ENCODE measurements at regions not wholly inside any gene's neighbourhood (a gene's known extent, or its start where the extent isn't known, plus 50 kb on each side); places are given as distances from the start of the nearest gene placed in this dataset.
A peak's percentile ranks its signal among the peaks of the same experiment; 100 is the strongest.
"Not testable (repeated sequence)": the region's sequence is repeated elsewhere in the genome, so short reads cannot be mapped to it uniquely, and the experiment has no call there.

GRCh38 chr6:145099713-145100112, 635.6 kb downstream of the EPM2A start:
- ATAC-seq (ENCODE audit: low read depth in 2 of 2) (no peak), DNase-seq (no peak)
- H3K27ac Mint-ChIP-seq: no peak overlapping the region
- H3K36me3 Mint-ChIP-seq: no peaks in the 10 kb centered on the region
- no peak overlapping the region for H3K4me3 Mint-ChIP-seq
- peaks cover 0 to 4% (median 0%) of the 10 kb centered on the region in 3 donors for H3K27me3 Mint-ChIP-seq
- H3K4me1 Mint-ChIP-seq: no peaks in the 10 kb centered on the region
- H3K9me3 Mint-ChIP-seq: peaks cover 5 to 35% (median 16%) of the 10 kb centered on the region in 7 donors

DNA sequence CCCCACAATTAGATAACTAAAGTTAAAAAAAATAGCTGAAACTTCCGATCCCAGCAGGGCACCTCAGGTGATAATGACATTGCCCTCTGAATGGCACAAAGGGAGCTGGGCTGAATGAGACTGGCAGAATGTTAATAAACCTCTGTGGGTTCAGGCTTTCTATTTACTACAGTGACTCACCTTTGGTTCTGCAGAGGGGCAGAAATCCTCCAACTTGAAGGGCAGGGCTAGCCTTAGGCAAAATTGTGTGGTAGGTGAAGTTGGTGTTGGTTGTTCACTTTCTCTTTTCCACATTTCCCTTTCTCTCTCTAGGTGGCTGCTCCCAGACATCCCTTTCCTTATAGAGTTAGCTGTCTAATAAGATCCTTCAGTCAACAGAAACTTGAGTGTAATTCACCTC, 625.2 kb downstream of the EPM2A start:
- H3K4me3 Mint-ChIP-seq: no peak overlapping the region
- no peaks in the 10 kb centered on the region for H3K4me1 Mint-ChIP-seq
- no peak overlapping the region for H3K27ac Mint-ChIP-seq
- peaks cover 0 to 8% (median 0%) of the 10 kb centered on the region in 7 donors for H3K9me3 Mint-ChIP-seq
- no peaks in the 10 kb centered on the region for H3K36me3 Mint-ChIP-seq
- ATAC-seq (ENCODE audit: low read depth in 2 of 2) (no peak), DNase-seq (no peak)
- H3K27me3 Mint-ChIP-seq: peaks cover 5 to 23% (median 12%) of the 10 kb centered on the region in 3 donors

DNA sequence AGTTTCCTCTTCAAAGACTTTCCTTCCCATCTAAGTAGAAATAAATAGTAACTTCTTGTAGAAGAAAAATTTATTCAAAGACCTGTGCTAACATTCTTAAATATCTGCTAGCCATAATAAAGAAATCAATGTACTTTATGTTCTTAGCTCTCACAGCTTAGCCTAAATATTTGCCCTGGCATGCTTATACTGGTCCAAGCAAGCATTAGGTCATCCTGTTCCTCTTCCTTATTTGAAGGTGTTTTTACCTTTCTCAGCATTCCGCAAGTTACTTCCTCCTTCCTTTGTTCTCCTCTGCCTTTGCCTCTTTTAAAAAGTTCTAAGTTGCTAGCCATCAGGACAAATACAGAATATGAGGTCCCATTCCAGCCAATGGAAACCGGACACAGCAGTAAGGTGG, 623.9 kb downstream of the EPM2A start:
- H3K36me3 Mint-ChIP-seq; H3K4me1 Mint-ChIP-seq; DNase-seq; H3K9me3 Mint-ChIP-seq; ATAC-seq (ENCODE audit: low read depth in 2 of 2); H3K27ac Mint-ChIP-seq; H3K4me3 Mint-ChIP-seq: not testable (repeated sequence)
- H3K27me3 Mint-ChIP-seq: peaks cover 5 to 23% (median 12%) of the 10 kb centered on the region in 3 donors

DNA sequence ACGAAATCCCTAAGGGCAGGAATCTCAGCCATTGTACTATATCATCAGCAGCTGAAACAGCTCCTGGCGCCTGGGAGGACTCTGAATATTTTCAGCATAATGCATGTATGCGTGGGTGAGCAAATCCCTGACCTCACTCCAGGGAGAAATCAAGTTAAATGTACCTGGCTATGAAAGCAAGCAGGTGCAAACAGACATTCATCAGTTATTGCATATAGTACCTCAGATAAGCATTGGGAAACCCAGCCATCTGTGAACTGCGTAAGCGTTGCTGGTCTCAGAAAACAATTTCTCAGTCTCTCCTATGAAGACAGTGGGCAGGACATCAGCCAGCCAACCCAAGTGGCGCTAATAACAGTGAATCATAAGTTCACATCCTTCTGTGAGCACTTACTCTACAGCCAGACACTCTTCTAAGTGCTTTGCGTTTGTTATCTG, 622.6 kb downstream of the EPM2A start:
- Mint-ChIP-seq H3K27me3 (peaks cover 4 to 23% (median 5%) of the 10 kb centered on the region in 3 donors), H3K4me1 (no peaks in the 10 kb centered on the region), H3K4me3 (no peak overlapping the region), H3K27ac (no peak overlapping the region), H3K36me3 (no peaks in the 10 kb centered on the region), H3K9me3 (no peaks in the 10 kb centered on the region)
- no peak for DNase-seq
- no peak for ATAC-seq (ENCODE audit: low read depth in 2 of 2)

- H3K27ac Mint-ChIP-seq: no peak overlapping the region
- no peaks in the 10 kb centered on the region for H3K4me1 Mint-ChIP-seq
- H3K27me3 Mint-ChIP-seq: peaks cover 4 to 16% (median 5%) of the 10 kb centered on the region in 3 donors
- no peak overlapping the region for H3K4me3 Mint-ChIP-seq
- ATAC-seq (ENCODE audit: low read depth in 2 of 2) (no peak), DNase-seq (no peak)
- no peaks in the 10 kb centered on the region for H3K36me3 Mint-ChIP-seq
- H3K9me3 Mint-ChIP-seq: no peaks in the 10 kb centered on the region
Measured at GRCh38 chr6:145115638-145116037, 619.7 kb downstream of the EPM2A start.

GRCh38 chr6:145116591-145117178, 618.6 kb downstream of the EPM2A start:
- H3K9me3 Mint-ChIP-seq: no peaks in the 10 kb centered on the region
- no peak overlapping the region for H3K27ac Mint-ChIP-seq
- no peaks in the 10 kb centered on the region for H3K36me3 Mint-ChIP-seq
- DNase-seq (no peak), ATAC-seq (ENCODE audit: low read depth in 2 of 2) (no peak)
- peaks cover 4 to 16% (median 5%) of the 10 kb centered on the region in 3 donors for H3K27me3 Mint-ChIP-seq
- H3K4me3 Mint-ChIP-seq: no peak overlapping the region
- no peaks in the 10 kb centered on the region for H3K4me1 Mint-ChIP-seq

DNA sequence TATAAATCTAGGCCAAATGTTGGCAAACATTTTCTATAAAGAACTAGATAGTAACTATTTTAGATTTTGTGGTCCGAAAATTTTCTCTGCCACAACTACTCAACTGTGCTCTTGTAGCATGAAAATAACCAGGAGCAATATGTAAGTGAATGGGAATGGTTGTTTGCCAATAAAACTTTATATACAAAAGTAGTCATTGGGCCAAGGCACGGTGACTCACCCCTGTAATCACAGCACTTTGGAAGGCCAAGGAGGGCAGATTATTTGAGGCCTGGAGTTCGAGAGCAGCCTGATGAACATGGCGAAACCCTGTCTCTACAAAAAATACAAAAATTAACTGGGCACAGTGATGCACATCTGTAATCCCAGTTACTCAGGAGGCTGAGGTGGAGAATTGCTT, 617.1 kb downstream of the EPM2A start:
- H3K4me3 Mint-ChIP-seq: no peak overlapping the region
- H3K4me1 Mint-ChIP-seq: no peaks in the 10 kb centered on the region
- peaks cover 0 to 8% (median 0%) of the 10 kb centered on the region in 3 donors for H3K27me3 Mint-ChIP-seq
- no peak for ATAC-seq (ENCODE audit: low read depth in 2 of 2)
- H3K36me3 Mint-ChIP-seq: no peaks in the 10 kb centered on the region
- H3K27ac Mint-ChIP-seq: no peak overlapping the region
- H3K9me3 Mint-ChIP-seq: peaks cover 0 to 7% (median 0%) of the 10 kb centered on the region in 7 donors
- no peak for DNase-seq

- H3K4me1 Mint-ChIP-seq: no peaks in the 10 kb centered on the region
- H3K27ac Mint-ChIP-seq: no peak overlapping the region
- H3K4me3 Mint-ChIP-seq: no peak overlapping the region
- H3K9me3 Mint-ChIP-seq: peaks cover 0 to 14% (median 0%) of the 10 kb centered on the region in 7 donors
- no peaks in the 10 kb centered on the region for H3K36me3 Mint-ChIP-seq
- peaks cover 0 to 12% (median 4%) of the 10 kb centered on the region in 3 donors for H3K27me3 Mint-ChIP-seq
- ATAC-seq (ENCODE audit: low read depth in 2 of 2) (no peak), DNase-seq (no peak)
Measured at GRCh38 chr6:145119081-145119480, 616.2 kb downstream of the EPM2A start.

DNA sequence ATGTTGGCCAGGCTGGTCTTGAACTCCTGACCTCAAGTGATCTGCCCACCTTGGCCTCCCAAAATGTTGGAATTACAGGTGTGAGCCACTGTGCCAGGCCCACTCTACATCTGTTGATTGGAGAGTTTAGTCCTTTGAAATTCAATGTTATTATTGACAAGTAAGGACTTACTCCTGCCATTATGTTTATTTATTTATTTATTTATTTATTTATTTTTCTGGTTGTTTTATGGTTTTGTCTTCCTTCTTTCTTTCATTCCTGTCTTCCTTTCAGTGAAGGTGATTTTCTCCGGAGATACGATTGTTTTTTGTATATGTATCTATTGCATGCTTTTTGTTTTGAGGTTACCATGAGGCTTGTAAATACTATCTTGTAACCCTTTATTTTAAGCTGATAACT, 602.6 kb downstream of the EPM2A start:
- Mint-ChIP-seq H3K4me1 (no peaks in the 10 kb centered on the region), H3K9me3 (peaks cover 0 to 6% (median 0%) of the 10 kb centered on the region in 7 donors), H3K27me3 (peaks cover 0 to 9% (median 0%) of the 10 kb centered on the region in 3 donors), H3K27ac (no peak overlapping the region), H3K36me3 (no peaks in the 10 kb centered on the region), H3K4me3 (no peak overlapping the region)
- ATAC-seq (ENCODE audit: low read depth in 2 of 2) (no peak), DNase-seq (no peak)

DNA sequence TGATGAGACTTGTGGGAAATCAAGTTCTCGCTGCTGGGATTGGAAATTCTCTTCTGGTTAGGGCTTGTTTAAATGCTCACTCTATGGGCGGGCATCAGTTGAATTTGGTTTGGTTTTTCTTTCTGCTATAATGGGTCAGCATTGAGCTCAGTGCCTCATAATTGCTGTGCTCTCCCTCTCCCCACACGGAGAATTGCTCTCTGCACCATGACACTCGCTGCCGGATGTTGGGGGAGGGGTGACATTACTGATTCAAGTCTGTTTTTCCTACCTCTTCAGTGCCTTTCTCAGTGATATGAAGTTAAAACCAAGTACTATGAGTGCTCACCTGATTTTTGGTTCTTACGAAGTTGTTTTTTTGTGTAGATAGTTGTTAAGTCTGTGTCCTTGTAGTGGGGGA, 599.6 kb downstream of the EPM2A start:
- Mint-ChIP-seq H3K27ac (no peak overlapping the region), H3K4me3 (no peak overlapping the region), H3K9me3 (peaks cover 0 to 1% (median 0%) of the 10 kb centered on the region in 7 donors), H3K27me3 (peaks cover 0 to 9% (median 0%) of the 10 kb centered on the region in 3 donors), H3K36me3 (no peaks in the 10 kb centered on the region), H3K4me1 (no peaks in the 10 kb centered on the region)
- DNase-seq: no peak
- ATAC-seq (ENCODE audit: low read depth in 2 of 2): no peak

DNA sequence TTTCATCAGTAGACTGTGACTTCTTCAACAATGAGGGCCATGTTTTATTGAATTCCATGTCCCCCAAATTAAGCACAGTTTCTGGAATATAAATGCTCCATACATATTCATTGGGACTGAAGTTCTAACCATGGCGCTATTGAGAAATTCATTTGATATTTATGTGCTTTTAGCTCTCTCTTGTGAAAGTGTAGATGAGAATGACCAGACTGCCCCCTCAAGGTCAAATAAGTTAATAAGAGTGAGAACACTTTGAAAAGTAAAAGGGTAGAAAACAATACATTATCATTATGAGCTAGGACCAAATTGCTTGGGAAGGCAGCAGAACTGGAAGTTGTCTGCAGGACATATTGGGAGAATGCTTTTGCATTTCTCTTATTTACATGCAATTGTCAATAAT, 597.9 kb downstream of the EPM2A start:
- Mint-ChIP-seq H3K36me3 (no peaks in the 10 kb centered on the region), H3K27me3 (peaks cover 0 to 9% (median 0%) of the 10 kb centered on the region in 3 donors), H3K27ac (no peak overlapping the region), H3K4me1 (no peaks in the 10 kb centered on the region), H3K9me3 (no peaks in the 10 kb centered on the region), H3K4me3 (no peak overlapping the region)
- DNase-seq (no peak), ATAC-seq (ENCODE audit: low read depth in 2 of 2) (no peak)

DNA sequence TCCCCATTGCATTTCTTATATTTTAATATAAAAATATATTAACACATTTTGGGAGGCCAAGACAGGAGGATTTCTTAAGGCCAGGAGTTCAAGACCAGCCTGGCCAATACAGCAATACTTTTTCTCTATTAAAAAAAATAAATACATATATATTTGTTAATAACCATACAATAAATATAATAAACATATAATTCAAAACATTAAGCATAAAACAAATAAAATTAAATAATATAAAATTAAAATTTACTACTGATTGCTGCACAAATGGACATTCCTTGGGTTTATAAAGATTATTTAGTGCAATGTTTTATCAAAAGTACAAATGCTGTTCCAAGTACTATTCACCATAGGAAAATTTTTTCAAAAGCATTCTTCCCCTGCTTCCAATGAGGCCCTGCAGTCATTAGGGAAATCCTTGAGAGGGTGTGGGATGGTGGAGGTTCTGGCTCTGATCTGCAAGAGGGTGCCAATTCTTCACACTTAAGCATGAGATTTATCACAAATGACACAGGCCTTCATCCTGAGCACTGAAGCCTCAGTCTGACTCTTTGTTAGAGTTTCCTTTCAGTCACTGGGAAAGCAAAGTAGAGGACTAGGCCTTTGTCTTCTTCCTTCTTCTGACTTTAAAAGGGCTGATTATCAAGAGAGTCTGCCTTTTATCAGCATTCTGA, 596.7 kb downstream of the EPM2A start:
- Mint-ChIP-seq H3K27me3 (peaks cover 0 to 9% (median 0%) of the 10 kb centered on the region in 3 donors), H3K4me3 (peak overlapping the region in 1 of 8 donors; percentile 29), H3K27ac (peak overlapping the region in 1 of 6 donors; percentile 16), H3K9me3 (no peaks in the 10 kb centered on the region), H3K4me1 (no peaks in the 10 kb centered on the region), H3K36me3 (no peaks in the 10 kb centered on the region)
- ATAC-seq (ENCODE audit: low read depth in 2 of 2) (no peak), DNase-seq (no peak)

DNA sequence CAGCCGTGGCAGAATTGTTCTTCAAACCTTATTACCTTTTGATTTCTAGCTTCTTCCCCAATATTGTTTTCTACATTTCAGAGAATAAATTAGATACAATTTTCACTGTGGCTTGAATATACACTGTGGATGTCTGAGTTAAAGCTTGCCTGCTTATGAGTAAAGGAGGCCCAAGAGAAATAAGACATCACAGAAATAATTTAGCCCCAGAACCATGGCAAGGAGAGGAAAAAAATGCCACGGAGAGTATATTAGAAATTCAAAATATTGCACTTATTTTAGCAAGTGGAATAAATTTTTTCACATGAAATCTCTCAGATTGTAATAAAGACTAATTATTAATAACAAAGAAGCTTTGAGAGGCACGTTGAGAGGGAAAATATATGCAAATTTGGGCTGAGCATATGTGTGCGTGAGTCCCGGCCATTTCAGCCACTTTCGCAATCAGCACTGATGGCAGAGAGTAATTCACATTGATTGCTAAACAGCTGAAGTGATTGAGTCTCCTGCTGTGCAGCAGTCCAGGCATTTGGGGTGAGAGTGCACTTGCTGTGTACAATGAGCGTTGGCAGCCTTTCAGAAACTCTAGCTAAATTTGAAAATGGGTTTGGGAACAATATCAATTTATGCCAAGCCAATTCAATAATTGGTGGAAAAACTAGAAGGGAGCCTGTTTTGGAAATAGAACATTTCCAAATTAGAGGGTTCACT, 596.0 kb downstream of the EPM2A start:
- Mint-ChIP-seq H3K27ac (no peak overlapping the region), H3K4me1 (no peaks in the 10 kb centered on the region), H3K36me3 (no peaks in the 10 kb centered on the region), H3K27me3 (peaks cover 0 to 9% (median 0%) of the 10 kb centered on the region in 3 donors), H3K9me3 (no peaks in the 10 kb centered on the region), H3K4me3 (no peak overlapping the region)
- ATAC-seq (ENCODE audit: low read depth in 2 of 2) (no peak), DNase-seq (no peak)

GRCh38 chr6:145139895-145140294, 595.4 kb downstream of the EPM2A start:
- Mint-ChIP-seq H3K9me3 (no peaks in the 10 kb centered on the region), H3K36me3 (no peaks in the 10 kb centered on the region), H3K4me1 (no peaks in the 10 kb centered on the region), H3K27me3 (peaks cover 0 to 9% (median 0%) of the 10 kb centered on the region in 3 donors), H3K27ac (no peak overlapping the region), H3K4me3 (no peak overlapping the region)
- DNase-seq (no peak), ATAC-seq (ENCODE audit: low read depth in 2 of 2) (no peak)
